IMR-90 (cell line): ENCODE measurements at regions not wholly inside any gene's neighbourhood (a gene's known extent, or its start where the extent isn't known, plus 50 kb on each side); places are given as distances from the start of the nearest gene placed in this dataset.

Experiments used
- ATAC-seq: fragments of 200-7000 bp; cut with Tn5 transposase; 2 replicates; pipeline ENCODE4 v1.9.1; 2020; ENCODE audit warnings: low read depth, mild to moderate bottlenecking, moderate library complexity
- BruUV-seq: library from RNA; stranded (reverse); fragments of 400-500 nt; replicated peaks from 2 replicates; lab custom pipeline; 2021; lab: Mats Ljungman, UMichigan
- CTCF ChIA-PET: fragments of 300-600 bp; formaldehyde crosslinking; extraction: SDS; loops from one replicate; lab custom pipeline; 2021; ENCODE audit warnings: antibody characterized with exemption; lab: Yijun Ruan, JAX
- POLR2A ChIA-PET: fragments of 300-600 bp; sonication (Branson Sonifier 250); formaldehyde crosslinking; loops from one replicate; lab custom pipeline; 2022; ENCODE audit warnings: antibody characterized with exemption; ENCODE audit not compliant: unreplicated experiment; lab: Charles Lee
- DNase-seq: peaks from one replicate; pipeline ENCODE4 v3.0.0; 2013
- H2AFZ ChIP-seq: replicated peaks from 2 replicates; pipeline ENCODE3; 2013; ENCODE audit warnings: low read length, mild to moderate bottlenecking; ENCODE audit not compliant: poor library complexity
- H2AK5ac ChIP-seq: 2 replicates; pipeline ENCODE4 v1.6.1; 2013; ENCODE audit warnings: low read depth, low read length, inconsistent platforms
- H2AK9ac ChIP-seq: replicated peaks from 2 replicates; pipeline ENCODE3; 2013; ENCODE audit warnings: mild to moderate bottlenecking, low read depth, low read length, moderate library complexity; ENCODE audit not compliant: poor library complexity
- H2BK120ac ChIP-seq: 2 replicates; pipeline ENCODE4 v1.6.1; 2013; ENCODE audit warnings: low read depth, low read length, inconsistent platforms
- H2BK15ac ChIP-seq: 3 replicates; pipeline ENCODE4 v1.6.1; 2013; ENCODE audit warnings: low read depth, low read length, inconsistent platforms
- H2BK20ac ChIP-seq: 2 replicates; pipeline ENCODE4 v1.6.1; 2013; ENCODE audit warnings: low read depth, mild to moderate bottlenecking, inconsistent platforms, low read length, moderate library complexity
- H2BK5ac ChIP-seq: 2 replicates; pipeline ENCODE4 v1.6.1; 2013; ENCODE audit warnings: mild to moderate bottlenecking, low read depth, low read length, inconsistent platforms; ENCODE audit not compliant: poor library complexity, severe bottlenecking
- H3K14ac ChIP-seq: replicated peaks from 2 replicates; pipeline ENCODE4 v1.6.1; 2013; ENCODE audit warnings: low read depth, low read length, inconsistent platforms
- H3K18ac ChIP-seq: 2 replicates; pipeline ENCODE4 v1.6.1; 2013; ENCODE audit warnings: low read depth, low read length, control low read depth
- H3K23ac ChIP-seq: 2 replicates; pipeline ENCODE4 v1.6.1; 2013; ENCODE audit warnings: low read depth, low read length, inconsistent platforms
- H3K27ac ChIP-seq: 2 replicates; pipeline ENCODE4 v1.5.1; 2013; ENCODE audit warnings: mild to moderate bottlenecking, control low read depth, low read length; ENCODE audit not compliant: insufficient read depth
- H3K27me3 ChIP-seq: 2 replicates; pipeline ENCODE4 v1.6.1; 2013; ENCODE audit warnings: low read length; ENCODE audit not compliant: control insufficient read depth, insufficient read depth
- H3K36me3 ChIP-seq: 2 replicates; pipeline ENCODE4 v1.6.1; 2013; ENCODE audit warnings: low read length, mixed read lengths; ENCODE audit not compliant: control insufficient read depth, insufficient read depth
- H3K4ac ChIP-seq: 2 replicates; pipeline ENCODE4 v1.6.1; 2013; ENCODE audit warnings: low read depth, low read length, inconsistent platforms
- H3K4me1 ChIP-seq: 2 replicates; pipeline ENCODE4 v1.6.1; 2013; ENCODE audit warnings: low read length, mixed read lengths; ENCODE audit not compliant: control insufficient read depth, insufficient read depth
- H3K4me2 ChIP-seq: 2 replicates; pipeline ENCODE4 v1.6.1; 2013; ENCODE audit warnings: low read depth, mild to moderate bottlenecking, control low read depth, low read length, moderate library complexity
- H3K4me3 ChIP-seq: 2 replicates; pipeline ENCODE4 v1.5.1; 2013; ENCODE audit warnings: low read depth, mild to moderate bottlenecking, control low read depth, low read length, moderate library complexity; ENCODE audit not compliant: insufficient read depth
- H3K56ac ChIP-seq: 2 replicates; pipeline ENCODE4 v1.6.1; 2013; ENCODE audit warnings: low read length, inconsistent platforms; ENCODE audit not compliant: insufficient read depth; ENCODE audit errors: extremely low read depth
- H3K79me1 ChIP-seq, 2 experiments: 2 replicates each; pipeline ENCODE4 v1.6.1; 2013; ENCODE audit warnings: low read length in 2 of 2, inconsistent platforms in 1 of 2, low read depth in 1 of 2
- H3K9ac ChIP-seq: 2 replicates; pipeline ENCODE4 v1.6.1; 2013; ENCODE audit warnings: low read depth, low read length, control low read depth
- H3K9me1 ChIP-seq: 2 replicates; pipeline ENCODE4 v1.6.1; 2013; ENCODE audit warnings: low read length, inconsistent platforms; ENCODE audit not compliant: insufficient read depth
- H3K9me3 ChIP-seq: 2 replicates; pipeline ENCODE4 v1.6.1; 2013; ENCODE audit warnings: low read length; ENCODE audit not compliant: control insufficient read depth, insufficient read depth
- H4K20me1 ChIP-seq: 2 replicates; pipeline ENCODE4 v1.6.1; 2013; ENCODE audit warnings: low read length, inconsistent platforms; ENCODE audit not compliant: insufficient read depth
- H4K5ac ChIP-seq: 2 replicates; pipeline ENCODE4 v1.6.1; 2013; ENCODE audit warnings: mild to moderate bottlenecking, low read depth, low read length, control low read depth
- H4K8ac ChIP-seq, 2 experiments: 2 replicates each; pipeline ENCODE4 v1.6.1; 2013; ENCODE audit warnings: low read depth in 2 of 2, low read length in 2 of 2, control low read depth in 1 of 2, inconsistent platforms in 1 of 2
- H4K91ac ChIP-seq: 2 replicates; pipeline ENCODE4 v1.6.1; 2013; ENCODE audit warnings: low read depth, low read length, inconsistent platforms; ENCODE audit not compliant: insufficient read depth
- BHLHE40 ChIP-seq: fragments of 150-350 bp; IDR thresholded peaks from 2 replicates; pipeline ENCODE4 v1.6.1; 2016; ENCODE audit warnings: mild to moderate bottlenecking, low read depth, low read length
- CEBPB ChIP-seq: IDR thresholded peaks from 2 replicates; pipeline ENCODE4 v1.6.1; 2012; ENCODE audit warnings: low read depth, low read length, improper control_type of control experiment
- CHD1 ChIP-seq: IDR thresholded peaks from 2 replicates; pipeline ENCODE4 v1.6.1; 2012; ENCODE audit warnings: low read depth, low read length, improper control_type of control experiment
- FOS ChIP-seq: fragments of 150-350 bp; IDR thresholded peaks from 2 replicates; pipeline ENCODE4 v1.6.1; 2016; ENCODE audit warnings: low read depth, low read length
- MAFK ChIP-seq: IDR thresholded peaks from 2 replicates; pipeline ENCODE4 v1.6.1; 2012; ENCODE audit warnings: low read depth, low read length, improper control_type of control experiment
- MAZ ChIP-seq: IDR thresholded peaks from 2 replicates; pipeline ENCODE4 v1.6.1; 2012; ENCODE audit warnings: low read depth, mild to moderate bottlenecking, low read length, improper control_type of control experiment, moderate library complexity, borderline replicate concordance
- MXI1 ChIP-seq: IDR thresholded peaks from 2 replicates; pipeline ENCODE4 v1.6.1; 2012; ENCODE audit warnings: low read depth, mild to moderate bottlenecking, low read length, moderate library complexity, borderline replicate concordance
- NFE2L2 ChIP-seq: fragments of 150-350 bp; IDR thresholded peaks from 2 replicates; pipeline ENCODE4 v1.6.1; 2016; ENCODE audit warnings: low read depth, mild to moderate bottlenecking, low read length
- POLR2A ChIP-seq: IDR thresholded peaks from 2 replicates; pipeline ENCODE4 v1.6.1; 2012; ENCODE audit warnings: mild to moderate bottlenecking, low read depth, low read length
- RCOR1 ChIP-seq: IDR thresholded peaks from 2 replicates; pipeline ENCODE4 v1.6.1; 2012; ENCODE audit warnings: mild to moderate bottlenecking, low read length, improper control_type of control experiment; ENCODE audit not compliant: insufficient replicate concordance
- RFX5 ChIP-seq: IDR thresholded peaks from 2 replicates; pipeline ENCODE4 v1.8.0; 2012; ENCODE audit warnings: low read depth, mild to moderate bottlenecking, low read length, moderate library complexity
- SMC3 ChIP-seq: fragments of 150-350 bp; IDR thresholded peaks from 2 replicates; pipeline ENCODE4 v1.6.1; 2016; ENCODE audit warnings: low read depth, mild to moderate bottlenecking, antibody characterized with exemption, low read length, moderate library complexity
- WGBS, 2 experiments: methylation state at CpG; one replicate each; pipeline versions ENCODE4 v1.1.5 to v1.1.7; 2013; ENCODE audit warnings: missing lambda C conversion rate in 2 of 2; ENCODE audit not compliant: insufficient read length in 1 of 2; ENCODE audit errors: extremely low coverage in 2 of 2; 5-methylcytosine and 5-hydroxymethylcytosine counted together
- dilution Hi-C: fragments of 300-500 bp; cut with HindIII; formaldehyde crosslinking; loops from one replicate; pipeline ENCODE4 v1.14.3; 2018; ENCODE audit warnings: low sequenced_read_pairs; ENCODE audit not compliant: unreplicated experiment
- in situ Hi-C: fragments of 300-500 bp; cut with MboI; formaldehyde crosslinking; loops from 3 replicates; pipeline ENCODE4 v1.14.3; 2019; ENCODE audit warnings: low sequenced_read_pairs, inconsistent platforms, mixed read lengths
- intact Hi-C: fragments of 100-400 bp; cut with micrococcal nuclease; formaldehyde crosslinking; loops from 2 replicates; pipeline ENCODE4 v1.10.0; 2022
- TF ChIP-seq, protein P1 (sequence below): fragments of 150-350 bp; IDR thresholded peaks from 2 replicates; pipeline ENCODE4 v1.6.1; 2017; ENCODE audit warnings: mild to moderate bottlenecking, antibody characterized with exemption, low read length, low read depth
- TF ChIP-seq, protein P2 (sequence below): fragments of 150-350 bp; IDR thresholded peaks from 2 replicates; pipeline ENCODE4 v1.6.1; 2016; ENCODE audit warnings: low read depth, mild to moderate bottlenecking, low read length, moderate library complexity, borderline replicate concordance
- TF ChIP-seq, protein P3 (sequence below): conservative IDR thresholded peaks from 2 replicates; pipeline ENCODE4 v1.5.1; 2012; ENCODE audit warnings: mild to moderate bottlenecking, low read depth, low read length, improper control_type of control experiment

DNA sequence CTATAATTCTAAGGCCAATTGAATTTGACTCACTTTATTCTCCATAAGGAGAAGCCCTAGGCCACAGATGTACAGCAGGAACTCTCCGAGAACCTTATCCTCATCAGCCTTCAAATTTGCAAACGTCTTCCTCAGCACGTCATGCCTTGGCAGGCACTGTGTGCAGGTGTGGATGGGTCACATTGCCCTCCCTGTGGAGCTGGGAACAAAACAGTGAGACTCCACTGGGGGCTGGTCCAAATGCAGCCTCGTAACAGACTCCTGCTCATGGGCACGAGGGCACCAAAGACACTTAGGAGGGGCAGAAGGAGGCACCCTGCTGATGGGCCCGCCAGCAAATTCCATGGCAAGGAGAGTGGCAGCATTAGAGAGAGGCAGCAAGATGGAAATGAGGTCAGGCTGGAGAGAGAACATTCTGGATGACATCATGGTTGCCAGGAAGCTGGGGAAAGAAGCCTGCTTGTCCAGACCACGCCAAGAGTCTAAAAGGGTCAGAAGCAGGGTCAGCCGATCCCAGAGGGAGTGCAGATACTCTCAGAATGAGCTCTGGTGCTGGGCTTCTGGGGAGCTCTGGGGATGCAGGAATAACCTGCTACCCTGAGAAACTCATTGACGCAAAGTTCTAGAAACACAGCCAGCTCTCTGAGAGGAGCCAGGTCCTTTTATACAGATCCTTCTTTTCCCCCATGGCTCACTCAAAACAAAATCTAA is 242.2 kb downstream of the B3GLCT start:
- no peak overlapping the region for H4K91ac ChIP-seq
- ATAC-seq = no peak
- in situ Hi-C loops = no loop called here

More for the DNA sequence above, 242.2 kb downstream of the B3GLCT start:
- no peak overlapping the region for H2AK5ac ChIP-seq
- H3K9ac ChIP-seq = no peak overlapping the region
- no peak overlapping the region for H3K14ac ChIP-seq
- no peak overlapping the region for H3K56ac ChIP-seq
- H2BK20ac ChIP-seq = no peak overlapping the region
- H2BK15ac ChIP-seq = no peak overlapping the region
- H2AFZ ChIP-seq = no peak overlapping the region
- BruUV-seq = no TSS peak
- no peak for TF ChIP-seq POLR2A
- TF ChIP-seq, protein P1, sequence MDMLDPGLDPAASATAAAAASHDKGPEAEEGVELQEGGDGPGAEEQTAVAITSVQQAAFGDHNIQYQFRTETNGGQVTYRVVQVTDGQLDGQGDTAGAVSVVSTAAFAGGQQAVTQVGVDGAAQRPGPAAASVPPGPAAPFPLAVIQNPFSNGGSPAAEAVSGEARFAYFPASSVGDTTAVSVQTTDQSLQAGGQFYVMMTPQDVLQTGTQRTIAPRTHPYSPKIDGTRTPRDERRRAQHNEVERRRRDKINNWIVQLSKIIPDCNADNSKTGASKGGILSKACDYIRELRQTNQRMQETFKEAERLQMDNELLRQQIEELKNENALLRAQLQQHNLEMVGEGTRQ = no peak
- TF ChIP-seq, protein P2, sequence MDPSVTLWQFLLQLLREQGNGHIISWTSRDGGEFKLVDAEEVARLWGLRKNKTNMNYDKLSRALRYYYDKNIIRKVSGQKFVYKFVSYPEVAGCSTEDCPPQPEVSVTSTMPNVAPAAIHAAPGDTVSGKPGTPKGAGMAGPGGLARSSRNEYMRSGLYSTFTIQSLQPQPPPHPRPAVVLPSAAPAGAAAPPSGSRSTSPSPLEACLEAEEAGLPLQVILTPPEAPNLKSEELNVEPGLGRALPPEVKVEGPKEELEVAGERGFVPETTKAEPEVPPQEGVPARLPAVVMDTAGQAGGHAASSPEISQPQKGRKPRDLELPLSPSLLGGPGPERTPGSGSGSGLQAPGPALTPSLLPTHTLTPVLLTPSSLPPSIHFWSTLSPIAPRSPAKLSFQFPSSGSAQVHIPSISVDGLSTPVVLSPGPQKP = no peak
- TF ChIP-seq, protein P3, sequence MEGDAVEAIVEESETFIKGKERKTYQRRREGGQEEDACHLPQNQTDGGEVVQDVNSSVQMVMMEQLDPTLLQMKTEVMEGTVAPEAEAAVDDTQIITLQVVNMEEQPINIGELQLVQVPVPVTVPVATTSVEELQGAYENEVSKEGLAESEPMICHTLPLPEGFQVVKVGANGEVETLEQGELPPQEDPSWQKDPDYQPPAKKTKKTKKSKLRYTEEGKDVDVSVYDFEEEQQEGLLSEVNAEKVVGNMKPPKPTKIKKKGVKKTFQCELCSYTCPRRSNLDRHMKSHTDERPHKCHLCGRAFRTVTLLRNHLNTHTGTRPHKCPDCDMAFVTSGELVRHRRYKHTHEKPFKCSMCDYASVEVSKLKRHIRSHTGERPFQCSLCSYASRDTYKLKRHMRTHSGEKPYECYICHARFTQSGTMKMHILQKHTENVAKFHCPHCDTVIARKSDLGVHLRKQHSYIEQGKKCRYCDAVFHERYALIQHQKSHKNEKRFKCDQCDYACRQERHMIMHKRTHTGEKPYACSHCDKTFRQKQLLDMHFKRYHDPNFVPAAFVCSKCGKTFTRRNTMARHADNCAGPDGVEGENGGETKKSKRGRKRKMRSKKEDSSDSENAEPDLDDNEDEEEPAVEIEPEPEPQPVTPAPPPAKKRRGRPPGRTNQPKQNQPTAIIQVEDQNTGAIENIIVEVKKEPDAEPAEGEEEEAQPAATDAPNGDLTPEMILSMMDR = no peak
- TF ChIP-seq MAFK = no peak
- no peak for TF ChIP-seq CEBPB
- TF ChIP-seq RFX5 = no peak
- TF ChIP-seq NFE2L2 = no peak
- no peak for TF ChIP-seq MXI1
- no peak for TF ChIP-seq CHD1
- TF ChIP-seq SMC3 = no peak
- TF ChIP-seq RCOR1 = no peak
- TF ChIP-seq FOS = no peak
- no peak for TF ChIP-seq BHLHE40
- TF ChIP-seq MAZ = no peak
- no peak overlapping the region for H4K5ac ChIP-seq
- H2AK9ac ChIP-seq = no peak overlapping the region
- H4K8ac ChIP-seq = no peak overlapping the region
- no peaks in the 10 kb centered on the region for H3K79me1 ChIP-seq
- no peak overlapping the region for H3K23ac ChIP-seq
- H3K4ac ChIP-seq = no peak overlapping the region
- H4K20me1 ChIP-seq = no peaks in the 10 kb centered on the region
- no peak overlapping the region for H2BK120ac ChIP-seq
- H3K4me2 ChIP-seq = no peak overlapping the region
- POLR2A ChIA-PET = no interaction called here
- no peaks in the 10 kb centered on the region for H3K9me1 ChIP-seq
- no peak for DNase-seq
- H2BK5ac ChIP-seq = no peak overlapping the region
- H3K27me3 ChIP-seq = peaks cover 13% of the 10 kb centered on the region
- 72% methylated on average over 2 of the region's 9 CpGs; no CpG with 5 or more reads in 1 of the 2 experiments for WGBS, 2 experiments
- no peaks in the 10 kb centered on the region for H3K36me3 ChIP-seq
- H3K27ac ChIP-seq = no peak overlapping the region
- H3K4me1 ChIP-seq = no peaks in the 10 kb centered on the region
- dilution Hi-C loops = no loop called here
- H3K9me3 ChIP-seq = no peaks in the 10 kb centered on the region
- H3K4me3 ChIP-seq = no peak overlapping the region
- intact Hi-C loops = no loop called here
- CTCF ChIA-PET = interaction anchor here (0.7 to 1.0 kb wide), 3 partner anchors 10 to 301 kb away, joined by 3 to 4 read pairs (median 4); no protein-coding TSS in a partner anchor
- H3K18ac ChIP-seq = no peak overlapping the region
